Medulla oblongata (tissue), 1 donor: ENCODE measurements at regions not wholly inside any gene's neighbourhood (a gene's known extent, or its start where the extent isn't known, plus 50 kb on each side); places are given as distances from the start of the nearest gene placed in this dataset.

Experiments used
- DNase-seq: peaks from one replicate; pipeline ENCODE4 v3.0.0-alpha.2; 2015; ENCODE audit errors: extremely low spot score

GRCh38 chr2:226680719-226681118 is 118.9 kb downstream of the IRS1 start:
- no peak for DNase-seq

GRCh38 chr2:226679389-226680065 is 120.1 kb downstream of the IRS1 start:
- no peak for DNase-seq

GRCh38 chr2:226678422-226678821 is 121.2 kb downstream of the IRS1 start:
- no peak for DNase-seq

GRCh38 chr2:226677080-226677479 is 122.5 kb downstream of the IRS1 start:
- no peak for DNase-seq

GRCh38 chr2:226676618-226677017 is 123.0 kb downstream of the IRS1 start:
- no peak for DNase-seq

GRCh38 chr2:226674123-226674522 is 125.5 kb downstream of the IRS1 start:
- no peak for DNase-seq

- DNase-seq = no peak
These were observed 126.3 kb downstream of the IRS1 start for GRCh38 chr2:226673314-226673723.

GRCh38 chr2:226671141-226671676 is 128.4 kb downstream of the IRS1 start:
- DNase-seq = no peak

GRCh38 chr2:226669905-226670304 is 129.7 kb downstream of the IRS1 start:
- DNase-seq = no peak

- no peak for DNase-seq
These were observed 130.4 kb downstream of the IRS1 start for GRCh38 chr2:226669249-226669648.

- no peak for DNase-seq
These were observed 131.9 kb downstream of the IRS1 start for GRCh38 chr2:226667736-226668135.

- DNase-seq = no peak
These were observed 134.3 kb downstream of the IRS1 start for GRCh38 chr2:226665306-226665831.

- no peak for DNase-seq
These were observed 135.0 kb downstream of the IRS1 start for GRCh38 chr2:226664661-226665060.

GRCh38 chr2:226664140-226664539 is 135.5 kb downstream of the IRS1 start:
- no peak for DNase-seq

GRCh38 chr2:226661789-226662545 is 137.7 kb downstream of the IRS1 start:
- no peak for DNase-seq

- DNase-seq = no peak
These were observed 139.1 kb downstream of the IRS1 start for GRCh38 chr2:226660526-226660925.

- no peak for DNase-seq
These were observed 139.5 kb downstream of the IRS1 start for GRCh38 chr2:226660124-226660523.

GRCh38 chr2:226659410-226659809 is 140.2 kb downstream of the IRS1 start:
- DNase-seq = no peak

GRCh38 chr2:226658555-226658954 is 141.1 kb downstream of the IRS1 start:
- no peak for DNase-seq

- DNase-seq = no peak
These were observed 142.1 kb downstream of the IRS1 start for GRCh38 chr2:226657340-226658053.

GRCh38 chr2:226656367-226656766 is 143.3 kb downstream of the IRS1 start:
- DNase-seq = no peak

GRCh38 chr2:226655871-226656270 is 143.7 kb downstream of the IRS1 start:
- no peak for DNase-seq
